ENCODE measurements at regions not wholly inside any gene's neighbourhood (a gene's known extent, or its start where the extent isn't known, plus 50 kb on each side); places are given as distances from the start of the nearest gene placed in this dataset.

DNA sequence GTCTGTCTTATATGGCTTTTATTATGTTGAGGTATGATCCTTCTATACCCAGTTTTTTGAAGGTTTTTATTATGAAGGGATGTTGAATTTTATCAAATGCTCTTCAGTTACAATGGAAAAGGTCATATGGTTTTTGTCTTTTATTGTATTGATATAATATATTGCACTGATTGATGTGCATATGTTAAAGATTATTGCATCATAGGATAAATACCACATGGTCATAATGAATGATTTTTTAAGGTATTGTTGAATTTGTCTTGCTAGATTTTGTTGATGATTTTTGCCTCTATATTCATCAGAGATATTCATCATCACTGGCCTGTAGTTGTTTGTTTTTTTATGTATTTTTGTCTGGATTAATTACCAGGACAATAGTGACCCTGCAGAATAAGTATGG, 339.2 kb upstream of the CT83 start:
- ATAC-seq (ENCODE audit: insufficient read depth, low FRiP score) (no peak), DNase-seq (no peak)
- Histone ChIP-seq H3K27ac (ENCODE audit: low read depth in 1 of 2, low read length in 1 of 2) (no peak overlapping the region), H3K4me1 (ENCODE audit: control insufficient read depth in 5 of 5, insufficient read depth in 5 of 5, low read length in 5 of 5) (no peaks in the 10 kb centered on the region), H3K4me3 (no peak overlapping the region), H3K9me3 (ENCODE audit: control insufficient read depth in 4 of 4, insufficient read depth in 3 of 4, low read length in 3 of 4) (peaks cover 0 to 2% (median 0%) of the 10 kb centered on the region in 4 donors), H3K9ac (ENCODE audit: insufficient read depth in 1 of 2, low read length in 2 of 2) (no peak overlapping the region), H3K36me3 (ENCODE audit: control insufficient read depth in 4 of 4, insufficient read depth in 4 of 4, low read length in 4 of 4) (no peaks in the 10 kb centered on the region), H3K27me3 (ENCODE audit: control insufficient read depth in 3 of 3, insufficient read depth in 3 of 3, low read length in 2 of 3) (no peaks in the 10 kb centered on the region)
- TF ChIP-seq, protein P1, sequence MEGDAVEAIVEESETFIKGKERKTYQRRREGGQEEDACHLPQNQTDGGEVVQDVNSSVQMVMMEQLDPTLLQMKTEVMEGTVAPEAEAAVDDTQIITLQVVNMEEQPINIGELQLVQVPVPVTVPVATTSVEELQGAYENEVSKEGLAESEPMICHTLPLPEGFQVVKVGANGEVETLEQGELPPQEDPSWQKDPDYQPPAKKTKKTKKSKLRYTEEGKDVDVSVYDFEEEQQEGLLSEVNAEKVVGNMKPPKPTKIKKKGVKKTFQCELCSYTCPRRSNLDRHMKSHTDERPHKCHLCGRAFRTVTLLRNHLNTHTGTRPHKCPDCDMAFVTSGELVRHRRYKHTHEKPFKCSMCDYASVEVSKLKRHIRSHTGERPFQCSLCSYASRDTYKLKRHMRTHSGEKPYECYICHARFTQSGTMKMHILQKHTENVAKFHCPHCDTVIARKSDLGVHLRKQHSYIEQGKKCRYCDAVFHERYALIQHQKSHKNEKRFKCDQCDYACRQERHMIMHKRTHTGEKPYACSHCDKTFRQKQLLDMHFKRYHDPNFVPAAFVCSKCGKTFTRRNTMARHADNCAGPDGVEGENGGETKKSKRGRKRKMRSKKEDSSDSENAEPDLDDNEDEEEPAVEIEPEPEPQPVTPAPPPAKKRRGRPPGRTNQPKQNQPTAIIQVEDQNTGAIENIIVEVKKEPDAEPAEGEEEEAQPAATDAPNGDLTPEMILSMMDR (IDR thresholded peaks at IDR 0.05; ENCODE audit: control extremely low read depth, extremely low read depth), result no peak

DNA sequence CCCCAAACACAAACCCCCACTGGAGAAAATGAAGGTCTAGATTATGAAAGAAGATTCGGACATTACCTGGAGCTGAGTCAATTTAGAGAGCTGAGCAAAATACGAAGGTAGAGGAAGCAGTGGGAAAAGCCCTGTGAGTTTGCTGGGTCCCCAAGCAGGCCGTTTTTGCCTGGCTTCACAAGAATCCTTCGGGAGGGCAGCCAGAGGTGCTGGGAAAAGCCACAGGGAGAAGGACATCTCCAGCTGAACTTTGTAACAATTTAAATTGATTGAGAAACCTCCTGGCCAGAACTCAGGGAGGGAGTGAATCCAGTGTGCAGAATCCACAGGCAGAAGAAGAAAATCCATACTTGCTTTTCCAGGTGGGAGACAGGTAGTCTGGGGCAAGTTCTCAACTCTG, 319.1 kb upstream of the CT83 start:
- H3K27me3 ChIP-seq (ENCODE audit: control insufficient read depth in 3 of 3, insufficient read depth in 3 of 3, low read length in 2 of 3), result no peaks in the 10 kb centered on the region
- peaks cover 0 to 4% (median 0%) of the 10 kb centered on the region in 4 donors for H3K9me3 ChIP-seq (ENCODE audit: control insufficient read depth in 4 of 4, insufficient read depth in 3 of 4, low read length in 3 of 4)
- DNase-seq, result no peak
- no peak overlapping the region for H3K27ac ChIP-seq (ENCODE audit: low read depth in 1 of 2, low read length in 1 of 2)
- H3K4me3 ChIP-seq, result no peak overlapping the region
- H3K4me1 ChIP-seq (ENCODE audit: control insufficient read depth in 5 of 5, insufficient read depth in 5 of 5, low read length in 5 of 5), result no peaks in the 10 kb centered on the region
- TF ChIP-seq, protein P1 (IDR thresholded peaks at IDR 0.05; ENCODE audit: control extremely low read depth, extremely low read depth), result no peak
- no peak for ATAC-seq (ENCODE audit: insufficient read depth, low FRiP score)
- H3K9ac ChIP-seq (ENCODE audit: insufficient read depth in 1 of 2, low read length in 2 of 2), result no peak overlapping the region
- no peaks in the 10 kb centered on the region for H3K36me3 ChIP-seq (ENCODE audit: control insufficient read depth in 4 of 4, insufficient read depth in 4 of 4, low read length in 4 of 4)
- 67 to 71% methylated on average over 4 of the region's 4 CpGs for WGBS, 2 donors

DNA sequence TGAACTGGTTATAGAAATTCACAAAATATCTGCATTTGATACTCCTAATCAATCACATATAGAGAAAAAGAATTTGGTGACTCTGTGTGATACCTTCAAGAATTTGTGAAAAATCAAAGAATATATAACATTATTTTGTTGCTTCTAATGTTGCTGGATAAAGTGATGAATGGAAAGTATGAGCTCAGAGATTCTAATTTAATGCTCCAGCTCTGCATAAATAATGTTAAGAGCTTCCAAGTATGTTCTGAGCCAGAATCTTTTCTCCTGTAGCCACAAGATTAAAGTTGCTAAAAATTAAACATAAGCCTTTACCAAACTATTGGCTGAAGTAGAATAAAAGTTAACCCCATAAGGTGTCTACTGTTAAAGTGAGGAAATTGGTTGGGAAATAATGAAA, 294.7 kb upstream of the CT83 start:
- Histone ChIP-seq H3K9ac (ENCODE audit: insufficient read depth in 1 of 2, low read length in 2 of 2) (no peak overlapping the region), H3K27ac (ENCODE audit: low read depth in 1 of 2, low read length in 1 of 2) (no peak overlapping the region), H3K27me3 (ENCODE audit: control insufficient read depth in 3 of 3, insufficient read depth in 3 of 3, low read length in 2 of 3) (no peaks in the 10 kb centered on the region), H3K4me3 (no peak overlapping the region), H3K36me3 (ENCODE audit: control insufficient read depth in 4 of 4, insufficient read depth in 4 of 4, low read length in 4 of 4) (no peaks in the 10 kb centered on the region), H3K9me3 (ENCODE audit: control insufficient read depth in 4 of 4, insufficient read depth in 3 of 4, low read length in 3 of 4) (no peaks in the 10 kb centered on the region), H3K4me1 (ENCODE audit: control insufficient read depth in 5 of 5, insufficient read depth in 5 of 5, low read length in 5 of 5) (no peaks in the 10 kb centered on the region)
- no peak for ATAC-seq (ENCODE audit: insufficient read depth, low FRiP score)
- TF ChIP-seq, protein P1 (IDR thresholded peaks at IDR 0.05; ENCODE audit: control extremely low read depth, extremely low read depth), result no peak
- DNase-seq, result no peak

DNA sequence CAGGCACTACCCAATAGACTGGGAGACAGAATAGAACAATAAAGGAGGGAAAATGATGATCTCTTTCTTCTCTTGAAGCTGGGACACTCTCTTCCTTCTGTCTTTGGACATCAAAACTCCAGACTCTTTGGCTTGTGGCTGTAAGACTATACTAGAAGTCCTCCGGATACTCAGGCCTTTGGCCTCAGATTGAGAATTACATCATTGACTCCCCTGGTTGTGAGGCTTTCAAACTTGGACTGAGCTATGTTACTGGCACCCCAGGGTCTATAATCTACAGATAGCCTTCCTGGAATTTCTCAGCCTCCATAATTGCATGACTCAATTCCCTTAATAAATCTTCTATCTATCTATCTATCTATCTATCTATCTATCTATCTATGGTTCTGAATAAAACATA, 294.2 kb upstream of the CT83 start:
- H3K9ac ChIP-seq (ENCODE audit: insufficient read depth in 1 of 2, low read length in 2 of 2), result no peak overlapping the region
- ATAC-seq (ENCODE audit: insufficient read depth, low FRiP score) (no peak), DNase-seq (no peak)
- H3K36me3 ChIP-seq (ENCODE audit: control insufficient read depth in 4 of 4, insufficient read depth in 4 of 4, low read length in 4 of 4), result no peaks in the 10 kb centered on the region
- H3K4me1 ChIP-seq (ENCODE audit: control insufficient read depth in 5 of 5, insufficient read depth in 5 of 5, low read length in 5 of 5), result no peaks in the 10 kb centered on the region
- no peaks in the 10 kb centered on the region for H3K27me3 ChIP-seq (ENCODE audit: control insufficient read depth in 3 of 3, insufficient read depth in 3 of 3, low read length in 2 of 3)
- TF ChIP-seq, protein P1 (IDR thresholded peaks at IDR 0.05; ENCODE audit: control extremely low read depth, extremely low read depth), result no peak
- H3K27ac ChIP-seq (ENCODE audit: low read depth in 1 of 2, low read length in 1 of 2), result no peak overlapping the region
- WGBS, 2 donors, result 83 to 86% methylated on average over 1 of the region's 1 CpG
- no peaks in the 10 kb centered on the region for H3K9me3 ChIP-seq (ENCODE audit: control insufficient read depth in 4 of 4, insufficient read depth in 3 of 4, low read length in 3 of 4)
- no peak overlapping the region for H3K4me3 ChIP-seq
